SK-N-SH treated with all-trans-retinoic acid at 6 μM for 48 hours (cell line): ENCODE measurements at regions not wholly inside any gene's neighbourhood (a gene's known extent, or its start where the extent isn't known, plus 50 kb on each side); places are given as distances from the start of the nearest gene placed in this dataset.

Experiments
- ATAC-seq: fragments of 200-7000 bp; cut with Tn5 transposase; 3 replicates; pipeline ENCODE4 v1.9.1; 2020; ENCODE audit warnings: mild to moderate bottlenecking, moderate library complexity
- ARNTL ChIP-seq: fragments of 450-650 bp; formaldehyde crosslinking; IDR thresholded peaks from 2 replicates; pipeline ENCODE4 v1.5.0; 2020; ENCODE audit warnings: low read depth, mild to moderate bottlenecking, moderate library complexity, borderline replicate concordance
- BACH2 ChIP-seq: fragments of 250-450 bp; sonication (Bioruptor Pico); IDR thresholded peaks from 2 replicates; pipeline ENCODE4 v1.9.0; 2021; ENCODE audit warnings: mild to moderate bottlenecking, borderline replicate concordance
- CREB5 ChIP-seq: fragments of 250-450 bp; sonication (Bioruptor Pico); IDR thresholded peaks from 2 replicates; pipeline ENCODE4 v1.5.1; 2020; ENCODE audit warnings: low read depth, mild to moderate bottlenecking, moderate library complexity
- CSDC2 ChIP-seq: fragments of 250-450 bp; sonication (Bioruptor Pico); IDR thresholded peaks from 2 replicates; pipeline ENCODE4 v1.5.0; 2020; ENCODE audit warnings: mild to moderate bottlenecking, moderate library complexity
- CSRNP3 ChIP-seq: fragments of 250-450 bp; sonication (Bioruptor Pico); IDR thresholded peaks from 2 replicates; pipeline ENCODE4 v1.5.1; 2021; ENCODE audit warnings: mild to moderate bottlenecking, moderate library complexity
- ESRRG ChIP-seq: fragments of 250-450 bp; sonication (Bioruptor Pico); IDR thresholded peaks from 2 replicates; pipeline ENCODE4 v1.6.1; 2021; ENCODE audit warnings: mild to moderate bottlenecking
- GLIS3 ChIP-seq: fragments of 250-450 bp; sonication (Bioruptor Pico); IDR thresholded peaks from 2 replicates; pipeline ENCODE4 v1.5.0; 2020; ENCODE audit warnings: mild to moderate bottlenecking, moderate library complexity
- ISL1 ChIP-seq: fragments of 250-450 bp; sonication (Bioruptor Pico); IDR thresholded peaks from 2 replicates; pipeline ENCODE4 v2.1.2; 2022; ENCODE audit warnings: mild to moderate bottlenecking, moderate library complexity
- PPARA ChIP-seq: fragments of 250-450 bp; sonication (Bioruptor Pico); IDR thresholded peaks from 2 replicates; pipeline ENCODE4 v1.5.0; 2020; ENCODE audit warnings: mild to moderate bottlenecking, borderline replicate concordance
- RARB ChIP-seq: fragments of 250-450 bp; sonication (Bioruptor Pico); IDR thresholded peaks from 2 replicates; pipeline ENCODE4 v1.8.0; 2021; ENCODE audit warnings: mild to moderate bottlenecking, moderate library complexity
- SNAI2 ChIP-seq: fragments of 250-450 bp; sonication (Bioruptor Pico); IDR thresholded peaks from 2 replicates; pipeline ENCODE4 v1.5.0; 2020; ENCODE audit warnings: mild to moderate bottlenecking, moderate library complexity
- TCF4 ChIP-seq: fragments of 250-450 bp; sonication (Bioruptor Pico); IDR thresholded peaks from 2 replicates; pipeline ENCODE4 v1.8.0; 2021; ENCODE audit warnings: mild to moderate bottlenecking, moderate library complexity, borderline replicate concordance
- TOX ChIP-seq: fragments of 250-450 bp; sonication (Bioruptor Pico); IDR thresholded peaks from 2 replicates; pipeline ENCODE4 v1.8.0; 2021; ENCODE audit warnings: mild to moderate bottlenecking, moderate library complexity, borderline replicate concordance
- TSHZ2 ChIP-seq: fragments of 250-450 bp; sonication (Bioruptor Pico); IDR thresholded peaks from 2 replicates; pipeline ENCODE4 v1.5.0; 2020; ENCODE audit warnings: mild to moderate bottlenecking, moderate library complexity
- ZC3H10 ChIP-seq: fragments of 250-450 bp; sonication (Bioruptor Pico); IDR thresholded peaks from 2 replicates; pipeline ENCODE4 v1.5.1; 2021; ENCODE audit warnings: mild to moderate bottlenecking, moderate library complexity
- ZFP3 ChIP-seq: fragments of 250-450 bp; sonication (Bioruptor Pico); IDR thresholded peaks from 2 replicates; pipeline ENCODE4 v1.5.0; 2020; ENCODE audit warnings: mild to moderate bottlenecking, moderate library complexity
- ZFP30 ChIP-seq: fragments of 450-650 bp; formaldehyde crosslinking; IDR thresholded peaks from 2 replicates; pipeline ENCODE4 v1.5.0; 2022; ENCODE audit warnings: mild to moderate bottlenecking, moderate library complexity
- ZNF565 ChIP-seq: fragments of 450-650 bp; formaldehyde crosslinking; conservative IDR thresholded peaks from 2 replicates; pipeline ENCODE4 v1.5.0; 2020; ENCODE audit warnings: low read depth, mild to moderate bottlenecking, moderate library complexity
- TF ChIP-seq, protein P1 (sequence below): fragments of 250-450 bp; sonication (Bioruptor Pico); IDR thresholded peaks from 2 replicates; pipeline ENCODE4 v1.8.0; 2020; ENCODE audit warnings: mild to moderate bottlenecking, moderate library complexity, borderline replicate concordance
- TF ChIP-seq, protein P2 (sequence below): fragments of 250-450 bp; sonication (Bioruptor Pico); IDR thresholded peaks from 2 replicates; pipeline ENCODE4 v1.8.0; 2021; ENCODE audit warnings: low read depth, mild to moderate bottlenecking, moderate library complexity, borderline replicate concordance

GRCh38 chr15:69662645-69663000 lies 210.0 kb downstream of the RPLP1 start:
- ATAC-seq = no peak

GRCh38 chr15:69663441-69663840 lies 210.8 kb downstream of the RPLP1 start:
- TF ChIP-seq BACH2 (CRISPR knock-in tag) (no peak), ARNTL (CRISPR knock-in tag) (no peak), ZNF565 (CRISPR knock-in tag) (no peak), ZFP30 (CRISPR knock-in tag) (no peak), PPARA (CRISPR knock-in tag) (no peak), CSDC2 (CRISPR knock-in tag) (no peak)
- no peak for ATAC-seq

More at GRCh38 chr15:69662645-69663000, 210.0 kb downstream of the RPLP1 start:
- TF ChIP-seq, protein P1, sequence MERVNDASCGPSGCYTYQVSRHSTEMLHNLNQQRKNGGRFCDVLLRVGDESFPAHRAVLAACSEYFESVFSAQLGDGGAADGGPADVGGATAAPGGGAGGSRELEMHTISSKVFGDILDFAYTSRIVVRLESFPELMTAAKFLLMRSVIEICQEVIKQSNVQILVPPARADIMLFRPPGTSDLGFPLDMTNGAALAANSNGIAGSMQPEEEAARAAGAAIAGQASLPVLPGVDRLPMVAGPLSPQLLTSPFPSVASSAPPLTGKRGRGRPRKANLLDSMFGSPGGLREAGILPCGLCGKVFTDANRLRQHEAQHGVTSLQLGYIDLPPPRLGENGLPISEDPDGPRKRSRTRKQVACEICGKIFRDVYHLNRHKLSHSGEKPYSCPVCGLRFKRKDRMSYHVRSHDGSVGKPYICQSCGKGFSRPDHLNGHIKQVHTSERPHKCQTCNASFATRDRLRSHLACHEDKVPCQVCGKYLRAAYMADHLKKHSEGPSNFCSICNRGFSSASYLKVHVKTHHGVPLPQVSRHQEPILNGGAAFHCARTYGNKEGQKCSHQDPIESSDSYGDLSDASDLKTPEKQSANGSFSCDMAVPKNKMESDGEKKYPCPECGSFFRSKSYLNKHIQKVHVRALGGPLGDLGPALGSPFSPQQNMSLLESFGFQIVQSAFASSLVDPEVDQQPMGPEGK = no peak
- TF ChIP-seq ZNF565 (CRISPR knock-in tag) (no peak), PPARA (CRISPR knock-in tag) (no peak), CREB5 (CRISPR knock-in tag) (no peak), TCF4 (CRISPR knock-in tag) (no peak), ISL1 (CRISPR knock-in tag) (no peak), CSRNP3 (no peak), GLIS3 (CRISPR knock-in tag) (no peak), TOX (CRISPR knock-in tag) (no peak)

DNA sequence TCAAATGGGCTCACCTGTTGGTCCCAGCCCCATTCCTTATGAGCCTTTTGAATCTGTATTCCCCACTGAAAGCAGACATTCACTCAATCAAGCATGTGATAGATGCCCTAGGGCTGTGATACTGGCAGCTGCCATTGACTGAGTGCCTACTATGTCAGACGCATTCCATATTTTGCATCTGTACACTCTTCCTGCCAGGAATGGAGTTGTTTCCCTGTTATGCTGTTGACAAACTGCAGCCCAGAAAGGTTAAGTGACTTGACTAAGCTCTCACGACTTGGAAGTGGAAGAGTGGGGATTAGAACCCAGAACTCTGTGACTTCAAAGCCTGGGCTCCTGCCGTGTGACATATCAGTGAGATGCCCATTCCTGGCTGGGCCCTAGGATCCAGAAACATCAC lies 211.4 kb downstream of the RPLP1 start:
- TF ChIP-seq ARNTL (CRISPR knock-in tag) = no peak
- no peak for TF ChIP-seq ESRRG (CRISPR knock-in tag)
- no peak for TF ChIP-seq ZNF565 (CRISPR knock-in tag)
- TF ChIP-seq TCF4 (CRISPR knock-in tag) = no peak
- TF ChIP-seq, protein P2, sequence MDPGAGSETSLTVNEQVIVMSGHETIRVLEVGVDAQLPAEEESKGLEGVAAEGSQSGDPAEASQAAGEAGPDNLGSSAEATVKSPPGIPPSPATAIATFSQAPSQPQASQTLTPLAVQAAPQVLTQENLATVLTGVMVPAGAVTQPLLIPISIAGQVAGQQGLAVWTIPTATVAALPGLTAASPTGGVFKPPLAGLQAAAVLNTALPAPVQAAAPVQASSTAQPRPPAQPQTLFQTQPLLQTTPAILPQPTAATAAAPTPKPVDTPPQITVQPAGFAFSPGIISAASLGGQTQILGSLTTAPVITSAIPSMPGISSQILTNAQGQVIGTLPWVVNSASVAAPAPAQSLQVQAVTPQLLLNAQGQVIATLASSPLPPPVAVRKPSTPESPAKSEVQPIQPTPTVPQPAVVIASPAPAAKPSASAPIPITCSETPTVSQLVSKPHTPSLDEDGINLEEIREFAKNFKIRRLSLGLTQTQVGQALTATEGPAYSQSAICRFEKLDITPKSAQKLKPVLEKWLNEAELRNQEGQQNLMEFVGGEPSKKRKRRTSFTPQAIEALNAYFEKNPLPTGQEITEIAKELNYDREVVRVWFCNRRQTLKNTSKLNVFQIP = no peak
- no peak for ATAC-seq

DNA sequence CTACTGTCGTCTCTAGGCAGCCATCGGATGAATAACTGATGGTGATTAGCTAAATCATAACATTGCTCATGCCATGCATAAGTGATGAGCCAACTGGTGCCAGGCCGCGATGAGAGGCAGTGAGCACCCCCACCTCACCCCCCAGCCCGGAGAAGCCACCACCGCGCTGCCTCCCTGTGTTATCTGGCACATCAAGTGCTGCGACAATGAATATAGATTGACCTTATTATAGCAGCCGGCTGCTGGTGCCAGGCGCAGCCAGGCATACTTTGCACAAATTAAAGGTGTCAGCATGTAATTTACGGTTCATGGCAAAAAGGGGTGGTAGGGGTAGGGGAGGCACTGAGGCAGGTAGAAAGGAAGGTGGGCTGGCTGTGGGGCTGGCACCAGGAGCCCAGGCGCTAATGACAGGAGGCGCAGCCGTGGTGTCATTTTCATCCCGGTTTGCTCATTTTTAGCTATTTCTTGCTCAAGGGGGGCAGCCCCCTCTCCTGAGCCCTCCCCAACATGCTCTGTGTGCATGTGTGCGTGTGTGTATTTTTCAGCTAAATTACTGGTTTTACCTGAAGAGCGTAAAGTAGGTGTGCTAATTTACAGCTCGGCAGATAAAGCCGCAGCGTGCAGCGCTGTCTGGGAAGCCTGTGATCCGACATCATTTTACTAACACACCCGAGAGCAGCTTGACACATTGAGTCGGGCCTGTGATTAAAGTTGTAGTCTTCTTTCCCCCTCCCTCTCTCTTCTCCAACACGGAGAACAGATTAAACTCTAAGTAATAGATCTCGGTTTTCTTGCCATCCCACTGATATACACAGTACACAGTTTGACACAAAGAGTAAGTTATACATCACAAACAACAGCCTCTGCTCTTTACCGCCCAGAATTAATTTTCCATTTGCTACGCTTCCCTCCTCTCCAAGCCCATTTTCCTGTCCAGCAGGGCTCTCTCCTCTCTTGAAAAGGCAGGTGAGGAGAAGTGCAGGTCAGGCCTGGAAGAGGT lies 212.3 kb downstream of the RPLP1 start:
- no peak for ATAC-seq
- TF ChIP-seq TCF4 (CRISPR knock-in tag) = no peak
- TF ChIP-seq PPARA (CRISPR knock-in tag) = no peak
- TF ChIP-seq ZC3H10 (CRISPR knock-in tag) = no peak
- TF ChIP-seq TSHZ2 (CRISPR knock-in tag) = no peak
- TF ChIP-seq ARNTL (CRISPR knock-in tag) = no peak
- TF ChIP-seq GLIS3 (CRISPR knock-in tag) = no peak
- TF ChIP-seq CSDC2 (CRISPR knock-in tag) = no peak
- no peak for TF ChIP-seq SNAI2 (CRISPR knock-in tag)
- no peak for TF ChIP-seq ISL1 (CRISPR knock-in tag)
- TF ChIP-seq ZNF565 (CRISPR knock-in tag) = no peak
- TF ChIP-seq, protein P1 = no peak
- TF ChIP-seq TOX (CRISPR knock-in tag) = no peak
- TF ChIP-seq CSRNP3 = no peak
- no peak for TF ChIP-seq BACH2 (CRISPR knock-in tag)
- TF ChIP-seq RARB (CRISPR knock-in tag) = no peak
- TF ChIP-seq ZFP3 = no peak
- no peak for TF ChIP-seq ESRRG (CRISPR knock-in tag)
